Adipocyte (in vitro differentiated cells): ENCODE measurements at regions not wholly inside any gene's neighbourhood (a gene's known extent, or its start where the extent isn't known, plus 50 kb on each side); places are given as distances from the start of the nearest gene placed in this dataset.

Source experiments
- DNase-seq: peaks from one replicate; pipeline ENCODE4 v3.0.0-alpha.2; 2015; ENCODE audit warnings: low read depth
- H3K27me3 ChIP-seq: replicated peaks from 2 replicates; pipeline ENCODE4 v1.7.0; 2013; ENCODE audit warnings: mild to moderate bottlenecking, low read length, moderate library complexity; ENCODE audit not compliant: control insufficient read depth, insufficient read depth
- H3K36me3 ChIP-seq: 2 replicates; pipeline ENCODE4 v1.7.0; 2013; ENCODE audit warnings: low read length, mild to moderate bottlenecking, moderate library complexity; ENCODE audit not compliant: control insufficient read depth, insufficient read depth, severe bottlenecking
- H3K4me1 ChIP-seq: 2 replicates; pipeline ENCODE4 v1.7.0; 2013; ENCODE audit warnings: mild to moderate bottlenecking, low read length, moderate library complexity; ENCODE audit not compliant: control insufficient read depth, insufficient read depth
- H3K4me3 ChIP-seq: 2 replicates; pipeline ENCODE4 v1.7.0; 2013; ENCODE audit warnings: mild to moderate bottlenecking, low read length, moderate library complexity
- H3K9ac ChIP-seq: 2 replicates; pipeline ENCODE4 v1.7.0; 2013; ENCODE audit warnings: mild to moderate bottlenecking, low read length, moderate library complexity
- H3K9me3 ChIP-seq: 2 replicates; pipeline ENCODE4 v1.7.0; 2013; ENCODE audit warnings: mild to moderate bottlenecking, low read length, moderate library complexity; ENCODE audit not compliant: control insufficient read depth

DNA sequence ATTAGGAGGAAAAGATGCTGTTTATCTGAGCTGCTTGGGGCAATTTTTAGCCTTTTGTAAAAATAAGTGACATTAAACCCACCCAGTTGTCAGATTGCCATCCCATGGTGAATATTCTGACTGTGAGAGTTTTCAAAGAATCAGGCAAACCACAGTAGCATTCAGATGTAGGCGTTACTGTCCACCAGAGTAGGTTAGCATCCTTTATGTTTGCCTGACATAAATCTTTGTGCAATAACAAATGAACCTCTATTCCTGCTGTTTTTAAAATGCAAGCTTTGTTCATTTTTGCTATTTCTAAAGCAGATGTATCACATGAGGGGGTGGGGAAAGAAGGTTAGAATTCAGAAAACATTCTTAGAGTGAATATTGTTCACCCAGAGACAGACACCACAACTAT, 427.8 kb downstream of the CDH9 start:
- Histone ChIP-seq H3K4me3 (no peak overlapping the region), H3K4me1 (no peaks in the 10 kb centered on the region), H3K27me3 (no peaks in the 10 kb centered on the region), H3K36me3 (no peaks in the 10 kb centered on the region), H3K9me3 (no peaks in the 10 kb centered on the region), H3K9ac (no peak overlapping the region)
- no peak for DNase-seq

GRCh38 chr5:26601563-26601962, 436.8 kb downstream of the CDH9 start:
- Histone ChIP-seq H3K36me3 (no peaks in the 10 kb centered on the region), H3K27me3 (no peaks in the 10 kb centered on the region), H3K4me3 (no peak overlapping the region), H3K4me1 (no peaks in the 10 kb centered on the region), H3K9me3 (peaks cover 4% of the 10 kb centered on the region), H3K9ac (no peak overlapping the region)
- no peak for DNase-seq

DNA sequence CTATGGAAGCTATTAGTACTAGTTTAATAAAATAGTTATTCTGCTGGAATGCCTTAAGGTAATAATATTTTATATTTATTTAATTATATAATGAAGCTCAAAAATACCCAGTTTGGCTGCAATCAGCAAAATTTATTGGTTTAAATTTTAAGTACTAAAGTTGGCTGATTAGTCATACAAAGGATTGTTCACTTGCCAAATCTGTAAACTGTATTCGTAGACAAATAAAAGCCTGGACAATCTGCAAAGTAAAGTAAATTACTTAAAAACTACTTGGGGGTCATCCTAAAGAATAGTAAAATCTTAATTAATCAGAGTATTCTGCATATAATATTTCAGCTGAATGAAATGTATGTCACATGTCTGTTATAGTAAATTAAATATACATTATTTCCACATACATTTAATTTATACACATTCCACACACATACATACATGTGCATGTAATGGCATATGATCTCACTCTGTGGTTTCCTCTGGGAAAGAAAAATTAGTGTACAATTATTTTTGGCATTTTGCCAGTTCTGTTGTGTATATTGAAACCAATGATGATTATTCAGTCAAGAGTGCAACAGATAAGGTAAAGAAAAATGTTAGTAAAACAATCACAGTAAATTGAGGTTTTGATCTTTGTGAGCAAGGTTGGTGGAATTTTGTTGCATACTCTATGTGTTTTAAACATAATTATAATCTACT, 455.9 kb downstream of the CDH9 start:
- Histone ChIP-seq H3K9me3 (no peaks in the 10 kb centered on the region), H3K9ac (no peak overlapping the region), H3K4me3 (no peak overlapping the region), H3K36me3 (no peaks in the 10 kb centered on the region), H3K27me3 (no peaks in the 10 kb centered on the region), H3K4me1 (no peaks in the 10 kb centered on the region)
- DNase-seq = peak; percentile 1

DNA sequence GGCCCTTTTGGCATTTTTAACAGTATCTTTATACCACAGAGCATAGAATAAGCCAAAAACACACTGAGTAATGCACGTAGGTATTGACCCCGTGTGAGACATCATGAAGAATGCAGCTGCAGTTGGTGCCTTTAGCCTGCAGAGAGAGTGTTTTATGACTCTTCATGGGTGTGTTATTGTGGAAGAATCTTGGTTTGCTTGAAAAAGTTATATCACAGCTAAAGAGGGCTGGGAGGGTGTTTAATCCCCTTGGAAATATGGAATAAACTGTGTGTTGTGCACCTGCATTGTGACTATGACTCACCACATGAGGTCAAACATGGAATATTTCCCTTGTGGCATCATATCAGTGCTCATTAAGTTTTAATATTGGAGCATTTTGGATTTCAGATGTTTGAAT, 458.7 kb downstream of the CDH9 start:
- no peak for DNase-seq
- no peaks in the 10 kb centered on the region for H3K27me3 ChIP-seq
- no peak overlapping the region for H3K9ac ChIP-seq
- H3K36me3 ChIP-seq = no peaks in the 10 kb centered on the region
- no peaks in the 10 kb centered on the region for H3K9me3 ChIP-seq
- no peaks in the 10 kb centered on the region for H3K4me1 ChIP-seq
- no peak overlapping the region for H3K4me3 ChIP-seq

- Histone ChIP-seq H3K27me3 (no peaks in the 10 kb centered on the region), H3K36me3 (no peaks in the 10 kb centered on the region), H3K4me1 (no peaks in the 10 kb centered on the region), H3K9ac (no peak overlapping the region), H3K9me3 (no peaks in the 10 kb centered on the region), H3K4me3 (no peak overlapping the region)
- DNase-seq = no peak
These were observed 460.4 kb downstream of the CDH9 start for GRCh38 chr5:26578002-26578401.

- Histone ChIP-seq H3K9me3 (no peaks in the 10 kb centered on the region), H3K4me1 (no peaks in the 10 kb centered on the region), H3K36me3 (no peaks in the 10 kb centered on the region), H3K4me3 (no peak overlapping the region), H3K9ac (no peak overlapping the region), H3K27me3 (no peaks in the 10 kb centered on the region)
- DNase-seq = no peak
These were observed 465.9 kb downstream of the CDH9 start for GRCh38 chr5:26572480-26572879.

DNA sequence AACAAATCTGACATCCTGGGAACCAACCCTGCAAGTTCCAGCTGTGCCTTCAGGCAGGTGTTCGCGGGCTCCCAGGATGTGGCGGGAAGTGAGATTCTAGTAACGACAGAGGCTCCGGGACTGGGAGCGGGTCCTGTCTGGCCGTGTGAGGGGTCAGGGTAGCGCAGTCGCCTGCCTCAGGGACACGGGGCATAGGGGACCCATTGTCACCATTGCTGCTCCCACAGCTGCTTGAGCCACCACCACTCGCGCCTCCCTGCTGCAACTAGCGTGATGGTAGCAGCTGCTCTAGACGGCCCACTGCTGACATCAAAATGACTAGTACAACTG, 468.5 kb downstream of the CDH9 start:
- H3K4me1 ChIP-seq = no peaks in the 10 kb centered on the region
- no peaks in the 10 kb centered on the region for H3K27me3 ChIP-seq
- no peaks in the 10 kb centered on the region for H3K36me3 ChIP-seq
- H3K9ac ChIP-seq = no peak overlapping the region
- no peaks in the 10 kb centered on the region for H3K9me3 ChIP-seq
- DNase-seq = no peak
- H3K4me3 ChIP-seq = no peak overlapping the region

DNA sequence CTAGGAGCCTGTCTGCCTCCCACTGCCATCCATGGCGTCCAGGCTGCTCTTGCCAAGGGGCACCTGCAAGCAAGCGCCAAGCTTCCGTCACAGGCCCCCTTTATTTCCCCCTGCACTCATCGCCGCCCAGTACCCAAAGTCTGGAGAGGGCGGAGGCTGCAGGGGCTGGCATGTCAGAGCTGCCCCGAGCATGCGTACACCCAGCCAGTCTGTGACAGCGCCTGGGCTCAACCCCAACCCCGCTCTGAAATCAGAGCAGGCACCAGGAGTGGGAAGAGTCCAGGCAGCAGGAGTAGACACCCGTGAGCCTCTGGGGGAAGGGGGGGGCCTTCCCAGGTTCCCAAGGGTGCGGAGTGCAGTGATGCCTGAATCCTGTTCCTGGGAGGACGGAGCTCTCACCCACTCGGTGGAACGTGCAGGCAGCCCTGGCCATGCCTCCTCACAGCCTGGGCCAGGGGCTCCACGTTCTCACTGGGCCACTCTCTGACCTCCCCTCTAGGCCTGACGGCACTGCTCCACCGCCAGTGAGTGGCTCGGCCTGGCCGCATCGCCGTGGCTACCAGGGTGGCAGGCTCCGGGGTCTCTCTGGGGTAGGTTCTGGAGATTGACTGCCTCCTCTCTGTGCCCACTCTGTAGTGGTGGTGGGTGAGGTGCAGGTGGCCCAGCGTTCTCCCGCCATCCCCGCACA, 469.0 kb downstream of the CDH9 start:
- no peaks in the 10 kb centered on the region for H3K9me3 ChIP-seq
- no peak overlapping the region for H3K4me3 ChIP-seq
- H3K4me1 ChIP-seq = no peaks in the 10 kb centered on the region
- H3K9ac ChIP-seq = no peak overlapping the region
- DNase-seq = no peak
- H3K36me3 ChIP-seq = no peaks in the 10 kb centered on the region
- H3K27me3 ChIP-seq = no peaks in the 10 kb centered on the region

GRCh38 chr5:26568316-26568715, 470.1 kb downstream of the CDH9 start:
- Histone ChIP-seq H3K4me3 (no peak overlapping the region), H3K36me3 (no peaks in the 10 kb centered on the region), H3K4me1 (no peaks in the 10 kb centered on the region), H3K9ac (no peak overlapping the region), H3K9me3 (no peaks in the 10 kb centered on the region), H3K27me3 (no peaks in the 10 kb centered on the region)
- DNase-seq = no peak

DNA sequence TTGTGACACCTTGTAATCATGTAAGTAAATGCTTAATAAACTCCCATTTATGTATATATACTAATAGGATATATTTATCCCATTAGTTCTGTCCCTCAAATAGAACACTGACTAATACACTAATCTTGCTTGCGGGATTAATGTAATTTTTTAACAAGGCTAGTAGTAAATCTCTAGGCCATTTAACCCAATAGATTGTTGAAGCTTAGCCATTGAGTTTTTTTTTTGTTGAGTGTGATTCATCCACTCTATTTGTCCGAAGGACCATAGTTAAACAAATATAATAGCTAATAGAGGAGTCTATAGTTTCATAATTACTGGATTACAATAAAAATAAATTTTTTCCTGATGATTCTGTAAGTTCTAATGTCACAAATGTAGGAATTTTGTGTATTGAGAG, 474.4 kb downstream of the CDH9 start:
- Histone ChIP-seq H3K9ac (no peak overlapping the region), H3K36me3 (no peaks in the 10 kb centered on the region), H3K4me1 (no peaks in the 10 kb centered on the region), H3K4me3 (no peak overlapping the region), H3K9me3 (no peaks in the 10 kb centered on the region), H3K27me3 (no peaks in the 10 kb centered on the region)
- no peak for DNase-seq

GRCh38 chr5:26553079-26553478, 485.3 kb downstream of the CDH9 start:
- H3K27me3 ChIP-seq = no peaks in the 10 kb centered on the region
- H3K4me1 ChIP-seq = no peaks in the 10 kb centered on the region
- no peaks in the 10 kb centered on the region for H3K36me3 ChIP-seq
- H3K9me3 ChIP-seq = no peaks in the 10 kb centered on the region
- no peak overlapping the region for H3K9ac ChIP-seq
- no peak for DNase-seq
- no peak overlapping the region for H3K4me3 ChIP-seq

GRCh38 chr5:26543987-26544386, 494.4 kb downstream of the CDH9 start:
- peaks cover 5% of the 10 kb centered on the region for H3K9me3 ChIP-seq
- H3K36me3 ChIP-seq = no peaks in the 10 kb centered on the region
- H3K27me3 ChIP-seq = no peaks in the 10 kb centered on the region
- no peak for DNase-seq
- H3K9ac ChIP-seq = no peak overlapping the region
- no peak overlapping the region for H3K4me3 ChIP-seq
- no peaks in the 10 kb centered on the region for H3K4me1 ChIP-seq
